ACHN (cell line): ENCODE measurements at regions not wholly inside any gene's neighbourhood (a gene's known extent, or its start where the extent isn't known, plus 50 kb on each side); places are given as distances from the start of the nearest gene placed in this dataset.

Source experiments
- DNase-seq: peaks from one replicate; pipeline ENCODE4 v3.0.0-alpha.2; 2015
- in situ Hi-C: cut with HindIII; loops from 2 replicates; pipeline ENCODE4 v1.10.0; 2017; ENCODE audit warnings: low sequenced_read_pairs, low pct_ligation_motif_present, low pct_unique_long_range_greater_than_20kb

- no peak for DNase-seq
- in situ Hi-C loops, result no loop called here
These were observed 236.7 kb downstream of the B3GLCT start for GRCh38 chr13:31436478-31436877.

GRCh38 chr13:31437975-31438374 is 238.2 kb downstream of the B3GLCT start:
- in situ Hi-C loops, result no loop called here
- DNase-seq, result no peak

DNA sequence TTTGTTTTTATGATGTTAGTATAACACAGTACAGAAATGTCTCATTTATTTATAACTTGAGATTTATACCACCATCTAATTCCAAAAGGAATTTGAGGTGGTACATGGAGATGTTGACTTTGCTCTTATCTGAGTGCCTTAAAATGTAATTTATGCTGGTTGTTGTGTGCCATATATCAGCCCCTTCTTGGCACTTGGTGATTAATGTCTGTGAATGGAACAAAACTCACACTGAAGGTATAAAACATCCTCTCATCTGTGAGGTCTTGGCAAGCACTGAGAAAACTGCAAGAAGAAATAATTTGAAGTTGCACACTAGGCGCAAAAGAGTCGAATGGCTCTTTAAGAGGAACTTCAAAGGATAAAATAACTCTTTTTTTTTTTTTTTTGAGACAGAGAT is 240.4 kb downstream of the B3GLCT start:
- in situ Hi-C loops, result no loop called here
- DNase-seq, result no peak

- in situ Hi-C loops, result no loop called here
- no peak for DNase-seq
These were observed 242.2 kb downstream of the B3GLCT start for GRCh38 chr13:31441800-31442510.

DNA sequence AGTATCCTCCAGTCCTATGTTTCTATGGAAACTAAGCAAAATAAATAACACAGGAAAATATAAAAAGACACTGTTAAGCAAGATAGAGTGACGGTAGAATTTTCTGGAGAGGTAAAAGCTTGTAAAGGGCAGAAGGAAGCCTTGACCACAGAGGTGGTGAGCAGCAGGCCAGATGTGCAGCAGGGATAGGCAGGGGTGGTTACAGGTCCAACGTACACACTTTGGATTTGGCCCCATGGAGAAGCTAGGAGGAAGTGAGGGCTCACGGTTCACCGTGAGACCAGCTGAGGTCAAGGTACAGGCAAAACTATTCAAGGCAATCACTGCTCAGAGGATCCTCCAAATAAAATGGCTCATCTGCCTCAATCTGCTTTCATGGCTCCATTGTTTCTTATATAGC is 242.8 kb downstream of the B3GLCT start:
- in situ Hi-C loops, result no loop called here
- DNase-seq, result no peak

- in situ Hi-C loops, result no loop called here
- DNase-seq, result no peak
These were observed 244.6 kb downstream of the B3GLCT start for GRCh38 chr13:31444266-31444856.

- in situ Hi-C loops, result no loop called here
- DNase-seq, result no peak
These were observed 252.8 kb downstream of the B3GLCT start for GRCh38 chr13:31452525-31452924.

- DNase-seq, result no peak
- in situ Hi-C loops, result no loop called here
These were observed 255.8 kb downstream of the B3GLCT start for GRCh38 chr13:31455581-31455980.

- in situ Hi-C loops, result no loop called here
- no peak for DNase-seq
These were observed 256.3 kb downstream of the B3GLCT start for GRCh38 chr13:31456056-31456455.

DNA sequence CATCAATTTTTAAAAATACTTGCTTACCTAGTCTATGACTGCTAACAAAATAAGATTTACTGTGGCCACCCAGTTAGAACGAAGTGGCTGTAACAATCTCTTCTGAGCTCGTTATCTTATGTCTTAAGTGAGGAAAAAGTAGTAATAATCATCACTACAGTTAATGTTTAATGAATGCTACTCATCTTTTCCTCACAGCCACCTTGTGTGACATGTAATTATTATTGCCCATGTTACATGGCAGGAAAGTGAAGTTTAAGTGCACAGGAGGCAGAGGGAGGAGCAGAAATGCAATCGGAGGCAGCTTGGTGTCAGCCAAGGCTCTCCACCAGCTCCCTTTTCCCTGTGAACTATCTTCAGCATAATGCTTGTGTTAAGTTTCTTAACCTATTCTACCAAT is 260.3 kb downstream of the B3GLCT start:
- DNase-seq, result no peak
- in situ Hi-C loops, result no loop called here

- no peak for DNase-seq
- in situ Hi-C loops, result no loop called here
These were observed 262.1 kb downstream of the B3GLCT start for GRCh38 chr13:31461923-31462322.

- DNase-seq, result no peak
- in situ Hi-C loops, result no loop called here
These were observed 263.0 kb downstream of the B3GLCT start for GRCh38 chr13:31462766-31463165.

DNA sequence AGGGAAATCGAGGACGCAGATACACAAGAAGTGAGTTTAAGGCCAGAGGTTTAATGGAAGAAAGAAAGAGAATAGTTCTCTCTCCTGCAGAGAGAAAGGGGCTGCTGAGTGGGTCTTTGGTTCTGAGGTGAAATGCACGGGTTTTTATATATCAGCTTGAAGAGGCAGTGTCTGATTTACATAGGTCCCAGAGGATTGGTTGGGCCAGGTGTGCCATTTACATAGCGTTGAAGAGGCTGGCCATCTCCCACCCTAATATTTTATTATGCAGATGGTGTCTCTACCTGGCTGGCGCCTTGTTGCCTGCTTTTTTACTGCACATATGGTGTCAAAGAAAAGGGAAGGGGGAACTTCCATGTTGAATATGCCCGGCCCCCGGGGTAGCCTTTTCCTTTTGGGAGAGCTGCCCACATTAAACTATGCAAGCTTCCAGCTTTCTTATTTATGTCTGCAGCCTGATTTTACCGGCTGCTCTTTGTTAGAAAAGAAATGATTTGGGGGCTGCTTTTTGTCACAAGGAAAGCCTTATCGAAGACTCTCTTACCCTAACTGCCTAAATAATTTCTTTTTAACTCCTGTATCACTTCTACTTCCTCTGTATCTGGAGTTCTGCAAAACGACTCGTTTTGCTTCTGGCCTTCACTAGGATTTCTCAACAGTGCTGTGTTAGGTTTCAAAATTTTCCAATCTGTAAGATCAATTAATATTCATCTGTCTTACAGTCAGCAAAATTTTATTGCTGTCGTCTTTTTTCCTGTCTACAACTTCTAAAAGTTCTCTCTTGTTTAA is 268.5 kb downstream of the B3GLCT start:
- DNase-seq, result no peak
- in situ Hi-C loops, result no loop called here

DNA sequence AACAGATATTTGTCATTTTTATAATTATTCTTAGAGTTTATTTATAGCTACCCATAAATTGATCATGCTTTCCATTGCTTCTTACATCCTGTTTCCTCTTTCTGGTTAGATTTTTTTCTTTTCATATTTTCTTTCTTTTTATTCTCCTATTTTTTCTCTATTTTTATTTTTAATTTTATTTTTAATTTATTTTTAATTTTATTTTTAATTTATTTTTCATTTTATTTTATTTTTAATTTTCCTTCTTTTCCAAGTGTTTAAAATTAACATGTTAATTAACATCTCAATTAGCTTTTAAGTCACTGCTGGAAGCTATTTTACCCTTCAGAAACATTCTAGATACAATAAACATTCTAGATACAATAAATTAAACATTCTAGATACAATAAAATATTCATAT is 269.6 kb downstream of the B3GLCT start:
- in situ Hi-C loops, result no loop called here
- no peak for DNase-seq

GRCh38 chr13:31476266-31476665 is 263.1 kb upstream of the RXFP2 start:
- DNase-seq, result no peak
- in situ Hi-C loops, result no loop called here

- in situ Hi-C loops, result no loop called here
- no peak for DNase-seq
These were observed 262.6 kb upstream of the RXFP2 start for GRCh38 chr13:31476753-31477152.

- DNase-seq, result no peak
- in situ Hi-C loops, result no loop called here
These were observed 261.4 kb upstream of the RXFP2 start for GRCh38 chr13:31477961-31478360.

GRCh38 chr13:31485183-31485582 is 254.1 kb upstream of the RXFP2 start:
- no peak for DNase-seq
- in situ Hi-C loops, result no loop called here

DNA sequence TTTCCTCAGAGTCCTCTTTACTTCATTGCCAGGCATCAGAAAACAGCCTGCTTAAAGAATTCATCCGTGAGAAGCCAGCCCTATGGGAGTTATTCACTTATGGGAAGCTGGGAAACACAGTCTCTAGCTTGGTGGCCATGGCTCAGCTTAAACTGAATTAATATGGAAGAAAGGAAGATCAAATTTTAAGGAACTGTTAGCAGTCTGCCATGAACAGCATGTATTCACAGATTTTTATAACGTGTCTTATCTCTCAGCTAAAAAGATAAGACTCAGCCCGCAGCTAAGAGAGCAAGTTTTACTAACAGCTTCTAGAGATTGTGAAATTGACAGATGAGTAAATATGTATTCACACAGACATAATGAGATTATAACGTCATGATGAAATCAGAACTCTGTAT is 253.7 kb upstream of the RXFP2 start:
- in situ Hi-C loops, result no loop called here

GRCh38 chr13:31495336-31495735 is 244.0 kb upstream of the RXFP2 start:
- DNase-seq, result no peak
- in situ Hi-C loops, result no loop called here

More for the DNA sequence above, 253.7 kb upstream of the RXFP2 start:
- DNase-seq, result no peak
